HUDEP-2 (cell line): ENCODE measurements at regions not wholly inside any gene's neighbourhood (a gene's known extent, or its start where the extent isn't known, plus 50 kb on each side); places are given as distances from the start of the nearest gene placed in this dataset.
"Not testable (repeated sequence)": the region's sequence is repeated elsewhere in the genome, so short reads cannot be mapped to it uniquely, and the experiment has no call there.

Source experiments
- DNase-seq, 76 experiments: peaks; one replicate each; lab custom pipeline; 2025; ENCODE audit not compliant: unreplicated experiment in 76 of 76; lab: John Stamatoyannopoulos, UW

GRCh38 chr18:10240973-10241372, 213.5 kb upstream of the APCDD1 start:
- no peak for DNase-seq

- DNase-seq: no peak
These were observed 212.9 kb upstream of the APCDD1 start for GRCh38 chr18:10241579-10241978.

GRCh38 chr18:10242936-10243680, 211.3 kb upstream of the APCDD1 start:
- no peak for DNase-seq

- no peak for DNase-seq
These were observed 210.1 kb upstream of the APCDD1 start for GRCh38 chr18:10244341-10244740.

- DNase-seq: no peak
These were observed 209.2 kb upstream of the APCDD1 start for GRCh38 chr18:10245031-10245845.

GRCh38 chr18:10245846-10246175, 208.6 kb upstream of the APCDD1 start:
- no peak for DNase-seq

- DNase-seq: peak in 1 of 76 experiments; percentile 3
These were observed 207.3 kb upstream of the APCDD1 start for GRCh38 chr18:10247021-10247741.

GRCh38 chr18:10247742-10248082, 206.7 kb upstream of the APCDD1 start:
- no peak for DNase-seq

GRCh38 chr18:10248738-10249137, 205.7 kb upstream of the APCDD1 start:
- no peak for DNase-seq

GRCh38 chr18:10249270-10249669, 205.2 kb upstream of the APCDD1 start:
- no peak for DNase-seq

GRCh38 chr18:10249801-10250200, 204.6 kb upstream of the APCDD1 start:
- no peak for DNase-seq

- DNase-seq: no peak
These were observed 201.9 kb upstream of the APCDD1 start for GRCh38 chr18:10252494-10252893.

- no peak for DNase-seq
These were observed 201.3 kb upstream of the APCDD1 start for GRCh38 chr18:10252952-10253705.

GRCh38 chr18:10256276-10256675, 198.2 kb upstream of the APCDD1 start:
- not testable (repeated sequence) for DNase-seq

GRCh38 chr18:10258836-10259474, 195.5 kb upstream of the APCDD1 start:
- DNase-seq: no peak

- DNase-seq: no peak
These were observed 194.5 kb upstream of the APCDD1 start for GRCh38 chr18:10259901-10260300.

GRCh38 chr18:10261344-10262276, 192.8 kb upstream of the APCDD1 start:
- no peak for DNase-seq

GRCh38 chr18:10262566-10262965, 191.9 kb upstream of the APCDD1 start:
- DNase-seq: no peak

- no peak for DNase-seq
These were observed 190.2 kb upstream of the APCDD1 start for GRCh38 chr18:10264260-10264659.
